ENCODE measurements at regions not wholly inside any gene's neighbourhood (a gene's known extent, or its start where the extent isn't known, plus 50 kb on each side); places are given as distances from the start of the nearest gene placed in this dataset.

GRCh38 chr20:24779946-24780345 lies 169.1 kb upstream of the CST7 start:
- no peak for TF ChIP-seq POLR2A (IDR thresholded peaks at IDR 0.05; ENCODE audit: low read length)
- no peak for TF ChIP-seq GATA1 (IDR thresholded peaks at IDR 0.05; ENCODE audit: low read depth, low read length)

Measured in erythroblast (primary cell).